Nephron (organoid): ENCODE measurements at regions not wholly inside any gene's neighbourhood (a gene's known extent, or its start where the extent isn't known, plus 50 kb on each side); places are given as distances from the start of the nearest gene placed in this dataset.
"Not testable (repeated sequence)": the region's sequence is repeated elsewhere in the genome, so short reads cannot be mapped to it uniquely, and the experiment has no call there.

Source experiments
- H3K27ac Mint-ChIP-seq, 3 experiments: 2 replicates each; pipeline ENCODE4 v1.8.0; 2020; ENCODE audit warnings: mixed read lengths in 3 of 3, mild to moderate bottlenecking in 2 of 3, moderate library complexity in 1 of 3
- H3K27me3 Mint-ChIP-seq: 2 replicates; pipeline ENCODE4 v1.8.0; 2021; ENCODE audit warnings: low read depth, mild to moderate bottlenecking, moderate library complexity, mixed read lengths
- H3K36me3 Mint-ChIP-seq: 2 replicates; pipeline ENCODE4 v1.8.0; 2020; ENCODE audit warnings: low read depth, mixed read lengths
- H3K4me1 Mint-ChIP-seq: 2 replicates; pipeline ENCODE4 v1.8.0; 2020; ENCODE audit warnings: mixed read lengths
- H3K4me3 Mint-ChIP-seq, 3 experiments: 2 replicates each; pipeline ENCODE4 v1.8.0; 2020; ENCODE audit warnings: mild to moderate bottlenecking in 3 of 3, mixed read lengths in 3 of 3, moderate library complexity in 2 of 3
- H3K9me3 Mint-ChIP-seq: 2 replicates; pipeline ENCODE4 v1.8.0; 2020; ENCODE audit warnings: mixed read lengths
- TF ChIP-seq, protein P1 (sequence below), 3 experiments: fragments of 200-600 bp; sonication (generic); IDR thresholded peaks; one replicate each; pipeline ENCODE4 v1.5.0; 2021; ENCODE audit warnings: antibody characterized with exemption in 3 of 3; ENCODE audit not compliant: unreplicated experiment in 3 of 3

DNA sequence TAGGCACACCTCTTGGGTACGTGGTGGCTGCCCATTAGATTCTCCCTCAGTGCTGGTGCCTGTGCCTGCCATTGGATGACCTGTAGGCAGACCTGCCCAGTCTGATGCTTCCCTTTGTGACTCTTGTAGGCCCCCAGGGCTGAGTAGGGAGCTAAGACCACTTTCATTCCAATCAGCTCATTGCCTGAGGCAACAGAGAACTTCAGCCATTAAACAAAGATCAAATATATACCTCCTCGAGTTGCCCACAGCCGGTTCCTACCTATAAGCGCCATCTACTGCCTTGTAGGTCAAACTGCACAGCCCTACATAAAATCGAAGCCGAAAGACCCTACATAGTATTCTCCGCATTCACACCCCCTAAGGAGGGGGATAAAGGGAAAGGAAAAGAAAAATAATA is 184.6 kb downstream of the ETAA1 start:
- TF ChIP-seq, protein P1, sequence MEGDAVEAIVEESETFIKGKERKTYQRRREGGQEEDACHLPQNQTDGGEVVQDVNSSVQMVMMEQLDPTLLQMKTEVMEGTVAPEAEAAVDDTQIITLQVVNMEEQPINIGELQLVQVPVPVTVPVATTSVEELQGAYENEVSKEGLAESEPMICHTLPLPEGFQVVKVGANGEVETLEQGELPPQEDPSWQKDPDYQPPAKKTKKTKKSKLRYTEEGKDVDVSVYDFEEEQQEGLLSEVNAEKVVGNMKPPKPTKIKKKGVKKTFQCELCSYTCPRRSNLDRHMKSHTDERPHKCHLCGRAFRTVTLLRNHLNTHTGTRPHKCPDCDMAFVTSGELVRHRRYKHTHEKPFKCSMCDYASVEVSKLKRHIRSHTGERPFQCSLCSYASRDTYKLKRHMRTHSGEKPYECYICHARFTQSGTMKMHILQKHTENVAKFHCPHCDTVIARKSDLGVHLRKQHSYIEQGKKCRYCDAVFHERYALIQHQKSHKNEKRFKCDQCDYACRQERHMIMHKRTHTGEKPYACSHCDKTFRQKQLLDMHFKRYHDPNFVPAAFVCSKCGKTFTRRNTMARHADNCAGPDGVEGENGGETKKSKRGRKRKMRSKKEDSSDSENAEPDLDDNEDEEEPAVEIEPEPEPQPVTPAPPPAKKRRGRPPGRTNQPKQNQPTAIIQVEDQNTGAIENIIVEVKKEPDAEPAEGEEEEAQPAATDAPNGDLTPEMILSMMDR (IDR thresholded peaks at IDR 0.05; ENCODE audit: unreplicated experiment in 3 of 3), result no peak
- Mint-ChIP-seq H3K9me3 (peaks cover 53% of the 10 kb centered on the region), H3K36me3 (peaks cover 24% of the 10 kb centered on the region), H3K27me3 (no peaks in the 10 kb centered on the region), H3K4me3 (no peak overlapping the region), H3K4me1 (peaks cover 4% of the 10 kb centered on the region), H3K27ac (no peak overlapping the region)

DNA sequence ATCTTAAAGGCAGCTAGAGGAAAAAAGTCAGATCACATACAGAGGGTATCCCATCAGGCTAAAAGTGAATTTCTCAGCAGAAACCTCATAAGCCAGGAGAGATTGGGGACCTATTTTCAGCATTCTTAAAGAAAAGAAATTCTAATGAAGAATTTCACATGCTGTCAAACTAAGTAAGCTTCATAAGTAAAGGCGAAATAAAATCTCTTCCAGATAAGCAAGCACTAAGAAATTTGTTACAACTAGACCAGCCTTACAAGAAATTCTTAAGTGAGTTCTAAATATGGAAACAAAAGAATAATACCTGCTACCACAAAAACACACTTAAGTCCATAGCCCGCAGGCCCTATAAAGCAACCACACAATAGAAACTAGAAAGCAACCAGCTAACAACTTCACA is 186.1 kb downstream of the ETAA1 start:
- Mint-ChIP-seq H3K4me3 (no peak overlapping the region), H3K36me3 (peaks cover 24% of the 10 kb centered on the region), H3K27ac (no peak overlapping the region), H3K27me3 (no peaks in the 10 kb centered on the region), H3K9me3 (peaks cover 59% of the 10 kb centered on the region), H3K4me1 (no peaks in the 10 kb centered on the region)
- TF ChIP-seq, protein P1 (IDR thresholded peaks at IDR 0.05; ENCODE audit: unreplicated experiment in 3 of 3), result no peak

- peaks cover 24% of the 10 kb centered on the region for H3K36me3 Mint-ChIP-seq
- H3K9me3 Mint-ChIP-seq, result peaks cover 69% of the 10 kb centered on the region
- H3K27ac Mint-ChIP-seq, result no peak overlapping the region
- no peaks in the 10 kb centered on the region for H3K4me1 Mint-ChIP-seq
- TF ChIP-seq, protein P1 (IDR thresholded peaks at IDR 0.05; ENCODE audit: unreplicated experiment in 3 of 3), result no peak
- H3K4me3 Mint-ChIP-seq, result no peak overlapping the region
- H3K27me3 Mint-ChIP-seq, result no peaks in the 10 kb centered on the region
Measured at GRCh38 chr2:67585400-67585799, 188.3 kb downstream of the ETAA1 start.

GRCh38 chr2:67589121-67589520 is 192.0 kb downstream of the ETAA1 start:
- not testable (repeated sequence) for H3K27me3 Mint-ChIP-seq, H3K4me1 Mint-ChIP-seq, H3K4me3 Mint-ChIP-seq, H3K27ac Mint-ChIP-seq
- Mint-ChIP-seq H3K36me3 (peaks cover 23% of the 10 kb centered on the region), H3K9me3 (peaks cover 83% of the 10 kb centered on the region)

DNA sequence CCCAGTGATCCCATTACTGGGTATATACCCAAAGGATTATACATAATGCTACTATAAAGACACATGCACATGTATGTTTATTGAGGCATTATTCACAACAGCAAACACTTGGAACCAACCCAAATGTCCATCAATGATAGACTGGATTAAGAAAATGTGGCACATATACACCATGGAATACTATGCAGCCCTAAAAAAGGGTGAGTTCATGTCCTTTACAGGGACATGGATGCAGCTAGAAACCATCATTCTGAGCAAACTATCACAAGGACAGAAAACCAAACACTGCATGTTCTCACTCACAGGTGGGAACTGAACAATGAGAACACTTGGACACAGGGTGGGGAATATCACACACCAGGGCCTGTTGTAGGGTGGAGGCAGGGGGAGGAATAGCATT is 197.4 kb downstream of the ETAA1 start:
- not testable (repeated sequence) for H3K4me1 Mint-ChIP-seq, H3K27me3 Mint-ChIP-seq, H3K27ac Mint-ChIP-seq, H3K4me3 Mint-ChIP-seq, H3K36me3 Mint-ChIP-seq
- H3K9me3 Mint-ChIP-seq, result peaks cover 68% of the 10 kb centered on the region

- H3K4me1 Mint-ChIP-seq, result no peaks in the 10 kb centered on the region
- no peaks in the 10 kb centered on the region for H3K27me3 Mint-ChIP-seq
- peaks cover 48% of the 10 kb centered on the region for H3K9me3 Mint-ChIP-seq
- TF ChIP-seq, protein P1 (IDR thresholded peaks at IDR 0.05; ENCODE audit: unreplicated experiment in 3 of 3), result no peak
- H3K27ac Mint-ChIP-seq, result no peak overlapping the region
- no peak overlapping the region for H3K4me3 Mint-ChIP-seq
- H3K36me3 Mint-ChIP-seq, result peaks cover 3% of the 10 kb centered on the region
Measured at GRCh38 chr2:67596871-67597270, 199.7 kb downstream of the ETAA1 start.

- no peaks in the 10 kb centered on the region for H3K4me1 Mint-ChIP-seq
- H3K27ac Mint-ChIP-seq, result no peak overlapping the region
- TF ChIP-seq, protein P1 (IDR thresholded peaks at IDR 0.05; ENCODE audit: unreplicated experiment in 3 of 3), result no peak
- H3K27me3 Mint-ChIP-seq, result no peaks in the 10 kb centered on the region
- H3K36me3 Mint-ChIP-seq, result no peaks in the 10 kb centered on the region
- H3K9me3 Mint-ChIP-seq, result peaks cover 24% of the 10 kb centered on the region
- no peak overlapping the region for H3K4me3 Mint-ChIP-seq
Measured at GRCh38 chr2:67599561-67599960, 202.4 kb downstream of the ETAA1 start.
